ENCODE measurements at regions not wholly inside any gene's neighbourhood (a gene's known extent, or its start where the extent isn't known, plus 50 kb on each side); places are given as distances from the start of the nearest gene placed in this dataset.

- no peak for TF ChIP-seq CTCF (IDR thresholded peaks at IDR 0.05)
- no peak for TF ChIP-seq POLR2A (IDR thresholded peaks at IDR 0.05)
Measured at GRCh38 chr9:106467865-106468164, 395.2 kb upstream of the ZNF462 start.

Measured in uterus (tissue), 2 donors.